Loucy (cell line): ENCODE measurements at regions not wholly inside any gene's neighbourhood (a gene's known extent, or its start where the extent isn't known, plus 50 kb on each side); places are given as distances from the start of the nearest gene placed in this dataset.

ENCODE experiments used
- EZH2phosphoT487 ChIP-seq: fragments of 200-600 bp; IDR thresholded peaks from 2 replicates; pipeline ENCODE4 v1.6.1; 2018; ENCODE audit warnings: antibody characterized with exemption, mild to moderate bottlenecking, moderate library complexity, borderline replicate concordance
- TF ChIP-seq, protein P1 (sequence below): fragments of 200-600 bp; sonication (generic); conservative IDR thresholded peaks from 2 replicates; pipeline ENCODE4 v1.5.1; 2014; ENCODE audit warnings: mild to moderate bottlenecking, antibody characterized with exemption, low read length

DNA sequence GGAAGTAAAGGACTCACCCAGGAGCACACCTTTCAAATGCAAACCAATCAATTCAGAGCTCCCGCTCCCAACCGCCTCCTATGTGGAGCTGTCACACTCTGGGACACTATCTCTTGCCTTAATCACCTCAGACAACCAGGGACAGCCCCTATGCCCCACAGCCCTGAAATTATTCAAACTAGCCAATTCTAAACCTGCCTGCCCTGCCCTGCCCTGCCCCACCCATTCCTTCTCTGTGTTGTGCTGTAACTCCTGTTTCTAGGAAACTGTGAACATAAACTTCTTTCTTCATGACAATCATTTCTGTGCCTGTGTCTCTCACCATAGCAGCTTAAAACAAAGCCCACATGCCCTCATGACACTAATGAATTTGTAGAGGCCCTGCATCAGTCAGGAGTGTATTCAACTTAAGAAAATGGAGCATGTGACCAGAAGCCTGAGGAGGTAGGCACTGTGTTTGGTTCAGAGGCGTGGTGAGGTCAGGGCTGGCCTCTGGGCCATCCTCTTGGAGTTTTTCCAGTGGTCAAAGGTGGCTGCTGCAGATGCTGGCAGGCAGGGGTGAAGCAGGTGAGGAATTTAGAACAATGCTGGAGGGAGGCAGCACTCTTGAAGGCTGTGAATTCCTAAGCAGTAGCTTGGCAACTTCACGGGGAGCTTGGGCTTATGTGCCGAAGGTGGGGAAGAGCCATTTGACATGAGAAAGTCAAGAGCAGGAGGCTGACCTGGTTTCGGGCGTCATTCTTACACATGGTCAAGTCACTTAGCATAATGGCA is 74.5 kb downstream of the RHOU start:
- TF ChIP-seq, protein P1, sequence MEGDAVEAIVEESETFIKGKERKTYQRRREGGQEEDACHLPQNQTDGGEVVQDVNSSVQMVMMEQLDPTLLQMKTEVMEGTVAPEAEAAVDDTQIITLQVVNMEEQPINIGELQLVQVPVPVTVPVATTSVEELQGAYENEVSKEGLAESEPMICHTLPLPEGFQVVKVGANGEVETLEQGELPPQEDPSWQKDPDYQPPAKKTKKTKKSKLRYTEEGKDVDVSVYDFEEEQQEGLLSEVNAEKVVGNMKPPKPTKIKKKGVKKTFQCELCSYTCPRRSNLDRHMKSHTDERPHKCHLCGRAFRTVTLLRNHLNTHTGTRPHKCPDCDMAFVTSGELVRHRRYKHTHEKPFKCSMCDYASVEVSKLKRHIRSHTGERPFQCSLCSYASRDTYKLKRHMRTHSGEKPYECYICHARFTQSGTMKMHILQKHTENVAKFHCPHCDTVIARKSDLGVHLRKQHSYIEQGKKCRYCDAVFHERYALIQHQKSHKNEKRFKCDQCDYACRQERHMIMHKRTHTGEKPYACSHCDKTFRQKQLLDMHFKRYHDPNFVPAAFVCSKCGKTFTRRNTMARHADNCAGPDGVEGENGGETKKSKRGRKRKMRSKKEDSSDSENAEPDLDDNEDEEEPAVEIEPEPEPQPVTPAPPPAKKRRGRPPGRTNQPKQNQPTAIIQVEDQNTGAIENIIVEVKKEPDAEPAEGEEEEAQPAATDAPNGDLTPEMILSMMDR: no peak
- TF ChIP-seq EZH2phosphoT487: no peak
